ENCODE measurements at regions not wholly inside any gene's neighbourhood (a gene's known extent, or its start where the extent isn't known, plus 50 kb on each side); places are given as distances from the start of the nearest gene placed in this dataset.

DNA sequence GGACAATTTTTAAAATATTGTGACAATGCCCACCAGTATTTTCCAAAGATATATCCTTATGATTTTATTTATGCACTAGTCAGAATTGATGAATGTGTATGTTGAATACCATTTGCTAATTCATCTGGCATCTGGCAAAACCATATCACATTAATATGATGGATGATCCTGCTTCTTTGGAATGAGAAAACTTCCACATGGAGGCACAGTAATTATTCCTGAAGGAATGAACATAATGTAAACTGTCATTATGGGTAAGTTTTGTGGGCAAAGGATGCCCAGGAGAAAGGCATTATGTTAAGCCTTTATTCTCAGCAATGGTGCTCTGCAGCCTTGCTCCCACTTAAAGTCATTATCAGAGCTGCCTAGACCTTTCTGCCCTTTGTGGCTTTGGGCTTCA lies 113.0 kb upstream of the MME start:
- TF ChIP-seq POLR2A (IDR thresholded peaks at IDR 0.05) (no peak), EP300 (IDR thresholded peaks at IDR 0.05) (no peak), POLR2AphosphoS5 (IDR thresholded peaks at IDR 0.05) (no peak)
- TF ChIP-seq, protein P1, sequence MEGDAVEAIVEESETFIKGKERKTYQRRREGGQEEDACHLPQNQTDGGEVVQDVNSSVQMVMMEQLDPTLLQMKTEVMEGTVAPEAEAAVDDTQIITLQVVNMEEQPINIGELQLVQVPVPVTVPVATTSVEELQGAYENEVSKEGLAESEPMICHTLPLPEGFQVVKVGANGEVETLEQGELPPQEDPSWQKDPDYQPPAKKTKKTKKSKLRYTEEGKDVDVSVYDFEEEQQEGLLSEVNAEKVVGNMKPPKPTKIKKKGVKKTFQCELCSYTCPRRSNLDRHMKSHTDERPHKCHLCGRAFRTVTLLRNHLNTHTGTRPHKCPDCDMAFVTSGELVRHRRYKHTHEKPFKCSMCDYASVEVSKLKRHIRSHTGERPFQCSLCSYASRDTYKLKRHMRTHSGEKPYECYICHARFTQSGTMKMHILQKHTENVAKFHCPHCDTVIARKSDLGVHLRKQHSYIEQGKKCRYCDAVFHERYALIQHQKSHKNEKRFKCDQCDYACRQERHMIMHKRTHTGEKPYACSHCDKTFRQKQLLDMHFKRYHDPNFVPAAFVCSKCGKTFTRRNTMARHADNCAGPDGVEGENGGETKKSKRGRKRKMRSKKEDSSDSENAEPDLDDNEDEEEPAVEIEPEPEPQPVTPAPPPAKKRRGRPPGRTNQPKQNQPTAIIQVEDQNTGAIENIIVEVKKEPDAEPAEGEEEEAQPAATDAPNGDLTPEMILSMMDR (IDR thresholded peaks at IDR 0.05) = no peak
- no peaks in the 10 kb centered on the region for H3K9me3 ChIP-seq
- peaks cover 0 to 14% (median 4%) of the 10 kb centered on the region in 4 donors for H3K4me1 ChIP-seq
- no peaks in the 10 kb centered on the region for H3K36me3 ChIP-seq
- H3K27ac ChIP-seq = no peak overlapping the region
- no peaks in the 10 kb centered on the region for H3K27me3 ChIP-seq
- H3K4me3 ChIP-seq = no peak overlapping the region
- intact Hi-C loops (cut with DNase I; ENCODE audit: low total_unique reads) = no loop called here
- DNase-seq = no peak

DNA sequence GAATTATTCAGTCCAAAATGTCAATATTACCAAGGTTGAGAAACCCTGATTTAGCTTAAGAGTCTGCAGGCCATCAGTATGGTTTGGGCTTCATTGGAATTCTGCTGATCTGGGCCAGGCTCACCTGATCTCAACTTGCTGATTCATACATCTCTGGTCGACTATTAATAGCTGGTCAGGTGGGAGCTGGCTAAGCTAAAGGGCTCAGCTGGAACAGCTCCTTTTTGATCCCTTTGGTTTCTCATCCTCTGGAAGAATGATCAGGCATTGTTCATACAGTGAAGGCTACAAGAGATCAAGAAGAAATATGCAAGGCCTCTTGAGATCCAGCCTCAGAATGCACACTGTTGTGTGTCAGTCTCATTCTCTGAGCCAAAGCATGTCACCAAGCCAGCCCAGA lies 123.3 kb upstream of the MME start:
- Histone ChIP-seq H3K27me3 (no peaks in the 10 kb centered on the region), H3K9me3 (peaks cover 0 to under 1% (median 0%) of the 10 kb centered on the region in 4 donors), H3K4me3 (no peak overlapping the region), H3K36me3 (no peaks in the 10 kb centered on the region), H3K27ac (no peak overlapping the region), H3K4me1 (no peaks in the 10 kb centered on the region)
- TF ChIP-seq POLR2A (IDR thresholded peaks at IDR 0.05) (no peak), POLR2AphosphoS5 (IDR thresholded peaks at IDR 0.05) (no peak)
- WGBS, 5 donors = 26 to 55% (median 40%) methylated on average over 1 of the region's 1 CpG
- no peak for DNase-seq
- intact Hi-C loops (cut with DNase I; ENCODE audit: low total_unique reads) = no loop called here

DNA sequence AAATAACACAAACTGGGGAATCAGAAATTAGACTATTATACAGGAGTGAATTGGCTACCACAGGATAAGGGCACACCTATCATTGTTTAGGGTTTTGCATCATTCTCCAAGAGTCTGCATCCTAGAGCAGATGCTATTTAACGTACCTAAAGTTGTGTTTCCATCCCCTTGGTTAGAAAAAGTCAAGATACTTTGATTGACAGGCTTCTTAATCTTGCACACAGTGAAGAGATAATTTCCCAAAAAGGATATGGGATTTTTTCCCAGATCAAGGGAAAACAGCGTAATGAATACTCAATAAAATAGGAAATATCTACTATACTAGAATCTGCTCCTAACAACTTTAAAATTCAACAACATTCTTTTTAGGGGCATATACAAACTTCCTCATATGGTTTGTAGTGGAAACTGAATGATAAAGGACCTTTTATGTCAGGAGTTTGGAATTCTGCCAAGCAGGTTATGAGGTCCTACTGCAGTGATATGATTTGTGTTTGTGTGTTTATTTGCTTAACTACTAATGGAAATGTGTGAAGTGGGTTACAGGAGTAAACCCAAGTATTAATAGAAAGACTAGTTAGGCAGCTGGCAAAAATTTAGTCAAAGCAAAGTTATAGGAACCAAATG lies 124.1 kb upstream of the MME start:
- intact Hi-C loops (cut with DNase I; ENCODE audit: low total_unique reads) = no loop called here
- no peak overlapping the region for H3K27ac ChIP-seq
- TF ChIP-seq, protein P1 (IDR thresholded peaks at IDR 0.05) = no peak
- TF ChIP-seq EP300 (IDR thresholded peaks at IDR 0.05) (no peak), POLR2A (IDR thresholded peaks at IDR 0.05) (no peak), POLR2AphosphoS5 (IDR thresholded peaks at IDR 0.05) (no peak)
- no peaks in the 10 kb centered on the region for H3K4me1 ChIP-seq
- H3K4me3 ChIP-seq = no peak overlapping the region
- DNase-seq = peak in 1 of 2 donors; percentile 76
- 50 to 65% (median 62%) methylated on average over 2 of the region's 2 CpGs for WGBS, 5 donors
- no peaks in the 10 kb centered on the region for H3K27me3 ChIP-seq
- H3K9me3 ChIP-seq = peaks cover 0 to 5% (median 0%) of the 10 kb centered on the region in 4 donors
- no peaks in the 10 kb centered on the region for H3K36me3 ChIP-seq

DNA sequence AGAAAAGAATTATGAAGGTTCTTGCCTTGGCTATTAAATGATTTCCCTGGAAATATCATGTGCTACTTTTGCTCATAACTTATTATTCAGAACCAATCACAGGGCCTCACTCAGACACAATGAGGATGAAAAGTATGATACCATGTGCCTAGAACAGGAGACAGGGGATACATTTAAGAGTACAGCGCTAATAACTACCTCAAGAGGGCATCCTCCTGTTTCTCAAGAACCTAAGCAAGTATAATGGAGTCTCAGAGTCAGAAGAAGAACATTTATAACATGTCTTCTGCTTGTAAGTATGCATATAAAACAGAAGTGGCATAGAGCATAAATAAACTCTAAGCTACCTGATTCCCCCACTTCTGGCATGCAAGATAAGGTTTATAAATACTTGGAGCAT lies 125.4 kb upstream of the MME start:
- no peaks in the 10 kb centered on the region for H3K4me1 ChIP-seq
- H3K27me3 ChIP-seq = no peaks in the 10 kb centered on the region
- peak in 1 of 2 donors; percentile 17 for DNase-seq
- H3K9me3 ChIP-seq = peaks cover 0 to 5% (median 0%) of the 10 kb centered on the region in 4 donors
- intact Hi-C loops (cut with DNase I; ENCODE audit: low total_unique reads) = no loop called here
- WGBS, 5 donors = 33 to 70% (median 56%) methylated on average over 1 of the region's 1 CpG
- H3K27ac ChIP-seq = no peak overlapping the region
- TF ChIP-seq POLR2AphosphoS5 (IDR thresholded peaks at IDR 0.05) = no peak
- TF ChIP-seq POLR2A (IDR thresholded peaks at IDR 0.05) = no peak
- TF ChIP-seq EP300 (IDR thresholded peaks at IDR 0.05) = no peak
- TF ChIP-seq, protein P1 (IDR thresholded peaks at IDR 0.05) = no peak
- H3K36me3 ChIP-seq = no peaks in the 10 kb centered on the region
- H3K4me3 ChIP-seq = no peak overlapping the region

DNA sequence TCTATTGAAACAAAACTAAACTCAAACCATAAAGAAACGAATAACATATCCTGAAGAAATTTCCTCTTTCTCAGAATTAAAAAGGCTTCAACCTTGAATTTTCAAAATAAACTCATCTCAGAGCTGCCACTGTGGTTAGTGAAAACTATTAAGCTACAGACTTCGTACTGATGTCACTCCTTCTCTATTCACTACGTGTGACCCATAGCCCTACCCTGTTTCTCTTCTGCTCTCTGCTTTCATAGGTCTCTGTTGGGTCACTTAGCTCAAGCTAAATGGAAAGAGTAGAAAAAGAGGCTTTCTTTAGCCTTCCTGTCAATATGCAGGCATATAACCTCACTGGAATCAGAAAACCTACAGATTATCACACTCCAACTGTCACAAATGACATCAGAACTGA lies 126.6 kb upstream of the MME start:
- Histone ChIP-seq H3K4me3 (no peak overlapping the region), H3K36me3 (no peaks in the 10 kb centered on the region), H3K9me3 (peaks cover 0 to 9% (median 0%) of the 10 kb centered on the region in 4 donors), H3K27ac (no peak overlapping the region), H3K27me3 (no peaks in the 10 kb centered on the region), H3K4me1 (no peaks in the 10 kb centered on the region)
- TF ChIP-seq POLR2A (IDR thresholded peaks at IDR 0.05) = no peak
- WGBS, 5 donors = 64 to 71% (median 69%) methylated on average over 3 of the region's 3 CpGs
- intact Hi-C loops (cut with DNase I; ENCODE audit: low total_unique reads) = no loop called here
- no peak for DNase-seq

Measured in stomach (tissue), 8 donors.